GM12891 (cell line): ENCODE measurements at regions not wholly inside any gene's neighbourhood (a gene's known extent, or its start where the extent isn't known, plus 50 kb on each side); places are given as distances from the start of the nearest gene placed in this dataset.

Source experiments
- POLR2A ChIP-seq: IDR thresholded peaks from 2 replicates; pipeline ENCODE4 v1.6.1; 2011; ENCODE audit warnings: low read depth, low read length, control low read depth
- POLR2AphosphoS5 ChIP-seq: IDR thresholded peaks from 2 replicates; pipeline ENCODE4 v1.6.1; 2011; ENCODE audit warnings: low read depth, low read length, control low read depth
- TAF1 ChIP-seq: IDR thresholded peaks from 2 replicates; pipeline ENCODE4 v1.6.1; 2011; ENCODE audit warnings: low read depth, low read length, control low read depth

DNA sequence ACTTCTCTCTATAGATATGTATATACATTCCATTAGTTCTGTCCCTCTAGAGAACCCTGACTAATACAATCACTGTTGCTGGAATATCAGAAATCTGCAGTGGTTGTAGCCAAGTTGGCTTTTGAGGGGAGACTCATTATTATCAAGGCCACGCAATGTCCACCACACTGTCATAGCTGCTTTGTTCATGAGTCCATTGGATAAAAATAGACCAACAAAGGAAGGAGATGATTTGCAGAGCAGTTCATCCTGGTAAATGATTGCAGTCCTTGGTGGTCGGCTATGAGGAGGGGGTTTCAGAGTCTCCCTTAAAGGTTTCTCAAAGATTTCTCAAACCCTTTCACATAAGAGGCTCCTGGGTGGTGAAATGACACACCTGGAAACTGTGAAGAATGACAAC, 192.8 kb upstream of the ANKH start:
- TF ChIP-seq POLR2AphosphoS5: no peak
- TF ChIP-seq POLR2A: no peak
- no peak for TF ChIP-seq TAF1
